DMS153 treated with DMSO at 0.1 percent for 48 hours (cell line): ENCODE measurements at regions not wholly inside any gene's neighbourhood (a gene's known extent, or its start where the extent isn't known, plus 50 kb on each side); places are given as distances from the start of the nearest gene placed in this dataset.

ENCODE experiments used
- DNase-seq: peaks from one replicate; lab custom pipeline; 2025; ENCODE audit not compliant: unreplicated experiment; lab: John Stamatoyannopoulos, UW

DNA sequence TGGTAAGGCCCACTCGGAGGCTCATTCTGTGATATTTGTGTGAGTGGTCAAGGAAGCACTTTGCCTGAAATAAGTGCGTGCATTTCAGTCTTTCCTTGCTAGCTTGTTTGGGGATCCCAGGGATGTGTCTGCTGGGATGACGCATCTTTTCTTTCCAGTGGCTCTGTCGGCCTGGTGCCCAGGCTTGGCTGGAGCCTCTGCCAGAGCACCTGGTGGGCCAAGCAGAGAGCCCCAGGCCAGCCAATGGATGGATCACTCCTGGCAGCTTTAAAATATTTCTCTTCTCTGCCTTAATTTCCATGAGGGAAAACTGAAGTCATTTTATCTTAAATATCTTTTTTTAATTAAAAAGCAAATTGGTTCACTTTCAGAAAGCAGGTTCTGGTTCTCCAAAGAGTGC lies 501.8 kb upstream of the HS6ST1 start:
- DNase-seq = no peak

DNA sequence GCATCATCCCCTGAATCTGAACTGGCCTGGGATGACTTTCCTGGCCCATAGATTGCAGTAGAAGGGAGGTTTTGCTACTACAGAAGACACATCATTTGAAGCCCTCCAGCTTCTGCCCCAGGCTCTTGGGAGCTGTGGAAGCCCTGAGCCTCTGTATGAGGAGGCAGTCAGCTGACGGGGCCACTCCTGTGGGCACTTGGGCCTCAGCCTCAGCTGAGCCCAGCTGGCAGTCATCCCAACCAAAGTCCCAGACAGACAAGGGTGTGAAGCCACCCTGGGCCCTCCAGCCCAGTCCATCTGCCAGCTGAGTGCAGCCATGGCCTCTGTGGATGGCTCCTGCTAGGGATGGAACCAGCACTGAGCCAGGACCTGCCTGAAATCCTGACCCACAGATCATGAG lies 502.3 kb upstream of the HS6ST1 start:
- no peak for DNase-seq

- DNase-seq = no peak
Observed at GRCh38 chr2:128832946-128833663, 514.4 kb upstream of the HS6ST1 start.

GRCh38 chr2:128833664-128834027 lies 515.0 kb upstream of the HS6ST1 start:
- DNase-seq = no peak

DNA sequence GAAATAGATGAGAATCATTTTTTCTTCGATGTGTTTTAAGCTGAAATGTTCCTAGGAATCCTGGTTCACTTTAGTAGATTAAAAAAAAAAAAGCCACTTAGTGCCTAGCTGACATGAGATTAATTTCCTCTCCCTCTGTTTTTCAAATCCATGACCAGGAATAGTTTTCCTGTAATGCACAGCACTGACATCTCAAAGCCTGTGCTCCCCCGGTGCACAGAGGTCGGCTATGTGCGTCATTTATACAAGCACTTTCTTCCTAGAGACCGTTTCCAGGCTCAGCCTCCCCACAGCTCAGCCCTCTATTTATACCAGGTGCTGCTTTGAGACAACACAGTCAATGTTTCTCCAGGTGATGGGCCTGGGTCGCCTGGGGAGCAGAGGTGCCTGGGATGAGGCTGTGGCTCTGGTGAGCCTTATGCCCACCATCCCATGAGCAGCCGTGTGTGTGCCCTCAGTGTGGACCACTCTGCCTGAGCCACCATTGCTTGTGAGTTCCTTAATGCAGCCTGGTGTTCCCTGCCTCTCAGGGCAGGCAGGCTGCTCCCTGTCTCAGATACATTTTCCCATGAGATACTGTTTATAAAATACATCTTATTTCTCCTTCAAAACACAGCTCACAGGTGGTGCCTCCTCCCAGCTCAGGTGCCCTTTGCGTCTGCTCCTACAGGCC lies 515.7 kb upstream of the HS6ST1 start:
- no peak for DNase-seq

DNA sequence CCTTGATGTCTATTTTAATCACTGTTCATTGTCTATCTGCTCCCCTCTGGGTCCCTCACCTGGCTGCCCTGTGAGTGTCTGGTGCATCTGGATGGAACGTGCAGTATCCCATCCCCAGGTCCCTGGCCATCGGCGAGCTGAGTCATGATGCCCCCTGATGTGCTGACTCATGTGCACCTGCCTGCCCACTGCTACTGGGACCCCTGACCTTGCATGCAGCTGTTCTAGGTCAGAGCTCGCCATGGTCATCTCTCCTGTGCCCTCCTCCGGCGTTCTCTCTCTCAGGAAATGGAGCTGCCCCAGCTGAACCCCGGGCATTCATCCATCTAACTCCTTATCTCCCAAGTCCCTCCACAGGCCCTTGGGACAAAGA lies 516.2 kb upstream of the HS6ST1 start:
- no peak for DNase-seq

DNA sequence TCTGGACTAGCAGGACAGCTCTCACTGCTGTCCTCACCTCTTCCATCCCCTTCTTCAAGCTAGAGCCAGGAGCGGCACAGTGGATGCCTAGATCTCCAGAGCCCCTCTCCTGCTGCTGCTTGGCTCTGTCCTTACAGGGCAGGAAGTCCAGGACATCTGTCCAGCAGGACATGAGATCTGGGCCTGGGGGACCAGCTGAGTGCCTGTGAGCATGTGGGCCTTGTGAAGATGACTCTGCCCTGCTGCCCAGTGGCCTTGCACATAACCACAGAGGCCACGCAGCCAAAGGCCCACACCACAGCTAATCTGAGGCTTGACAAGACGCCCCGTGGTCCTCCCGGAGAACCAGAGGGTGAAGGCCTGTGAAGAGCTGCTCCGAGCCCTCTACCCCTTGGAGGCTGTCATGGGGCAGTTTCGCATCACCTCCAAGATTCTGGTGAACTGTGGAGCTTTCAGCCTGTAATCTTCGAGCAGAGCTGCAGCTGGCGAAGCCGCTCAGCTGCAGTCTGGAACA lies 516.7 kb upstream of the HS6ST1 start:
- DNase-seq = no peak

DNA sequence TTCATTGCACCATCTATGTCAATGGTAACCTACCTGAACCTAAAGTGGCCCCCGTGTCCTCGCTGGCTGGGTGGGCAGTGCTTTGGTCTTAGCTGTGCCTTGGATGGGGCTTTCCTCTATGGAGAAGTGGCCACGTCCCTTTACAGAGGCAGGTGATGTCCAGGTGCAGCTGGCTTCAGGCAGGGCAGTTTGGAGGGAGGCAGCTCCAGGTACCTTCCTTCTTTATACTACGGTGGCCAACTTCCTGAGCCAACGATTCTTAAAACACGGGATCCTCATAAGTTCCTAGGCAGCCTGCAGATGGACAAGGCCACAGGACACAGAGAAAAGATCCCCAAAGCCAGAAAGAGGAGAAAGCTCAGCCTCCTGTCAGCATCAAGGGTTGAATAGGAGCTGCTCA lies 517.3 kb upstream of the HS6ST1 start:
- DNase-seq = no peak

GRCh38 chr2:128836559-128837100 lies 518.0 kb upstream of the HS6ST1 start:
- DNase-seq = no peak

DNA sequence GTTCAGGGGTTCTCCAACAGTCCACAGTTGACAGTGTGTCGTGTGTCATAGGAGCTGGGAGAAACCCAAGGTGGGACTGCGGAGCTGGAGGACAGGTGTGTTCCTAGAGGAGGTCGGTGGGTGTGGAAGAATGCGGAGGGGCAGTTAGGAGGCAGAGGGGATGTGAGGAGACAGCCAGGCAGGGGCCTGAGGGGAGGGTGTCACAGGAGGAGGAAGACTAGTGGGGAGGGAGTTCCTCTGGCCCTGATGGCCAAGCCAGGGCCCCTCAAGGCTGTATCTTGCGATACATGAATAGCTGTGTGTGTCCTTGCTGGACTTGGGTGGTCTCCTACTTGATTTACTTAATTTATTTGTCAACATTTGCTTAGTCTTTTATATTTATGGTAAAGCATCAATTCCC lies 519.6 kb upstream of the HS6ST1 start:
- no peak for DNase-seq

DNA sequence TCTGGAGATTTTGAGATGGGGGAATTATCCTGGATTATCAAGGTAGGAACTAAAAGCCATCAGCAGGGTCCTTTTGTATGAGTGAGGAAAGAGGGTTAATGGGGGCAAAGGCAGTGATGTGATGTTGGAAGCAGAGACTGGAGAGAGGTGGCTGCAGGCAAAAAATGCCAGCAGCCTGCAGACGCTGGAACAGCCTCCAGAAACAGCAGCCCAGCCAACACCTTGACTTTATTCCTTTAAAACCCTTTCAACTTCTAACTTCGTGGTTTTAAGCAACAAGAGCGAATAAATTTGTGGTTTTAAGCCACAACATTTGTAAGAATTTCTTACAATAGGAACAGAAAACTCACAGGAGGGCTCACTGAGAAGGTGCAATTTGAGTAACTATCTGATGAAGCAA lies 523.1 kb upstream of the HS6ST1 start:
- no peak for DNase-seq

GRCh38 chr2:128867311-128867710 lies 548.6 kb upstream of the HS6ST1 start:
- no peak for DNase-seq

DNA sequence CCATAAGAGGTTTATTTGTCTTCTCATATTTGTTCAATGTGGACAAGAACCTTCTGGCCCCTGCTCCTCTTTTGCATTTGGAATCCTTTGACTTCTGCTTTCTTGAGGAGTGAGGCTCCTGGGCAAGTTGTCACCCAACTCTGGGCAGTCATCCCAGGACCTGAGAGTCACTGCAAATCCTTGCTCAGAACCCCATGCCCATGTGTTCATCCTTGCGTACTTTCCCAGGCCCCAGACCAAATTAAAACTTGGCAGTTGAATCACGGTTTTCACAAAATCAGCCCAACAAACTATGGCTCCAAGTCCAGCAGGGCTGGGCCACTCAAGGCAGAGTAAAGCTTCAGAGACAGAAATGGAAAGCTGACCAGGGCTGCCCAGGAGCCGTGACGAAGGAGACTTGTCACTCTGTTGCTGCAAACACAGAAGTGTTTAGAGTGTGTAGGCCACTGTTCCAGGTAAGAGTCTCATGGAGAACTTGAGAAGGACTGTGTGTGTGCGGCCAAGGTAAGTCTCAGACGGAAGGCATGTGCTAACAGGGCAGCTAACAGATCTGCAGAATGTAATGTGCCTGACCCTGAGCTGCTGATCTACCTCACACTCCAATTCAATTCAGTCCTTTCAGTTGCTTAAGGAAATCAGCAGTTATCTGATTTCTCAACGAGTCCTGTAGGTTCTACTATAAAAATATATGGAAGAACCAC lies 549.4 kb upstream of the HS6ST1 start:
- no peak for DNase-seq

DNA sequence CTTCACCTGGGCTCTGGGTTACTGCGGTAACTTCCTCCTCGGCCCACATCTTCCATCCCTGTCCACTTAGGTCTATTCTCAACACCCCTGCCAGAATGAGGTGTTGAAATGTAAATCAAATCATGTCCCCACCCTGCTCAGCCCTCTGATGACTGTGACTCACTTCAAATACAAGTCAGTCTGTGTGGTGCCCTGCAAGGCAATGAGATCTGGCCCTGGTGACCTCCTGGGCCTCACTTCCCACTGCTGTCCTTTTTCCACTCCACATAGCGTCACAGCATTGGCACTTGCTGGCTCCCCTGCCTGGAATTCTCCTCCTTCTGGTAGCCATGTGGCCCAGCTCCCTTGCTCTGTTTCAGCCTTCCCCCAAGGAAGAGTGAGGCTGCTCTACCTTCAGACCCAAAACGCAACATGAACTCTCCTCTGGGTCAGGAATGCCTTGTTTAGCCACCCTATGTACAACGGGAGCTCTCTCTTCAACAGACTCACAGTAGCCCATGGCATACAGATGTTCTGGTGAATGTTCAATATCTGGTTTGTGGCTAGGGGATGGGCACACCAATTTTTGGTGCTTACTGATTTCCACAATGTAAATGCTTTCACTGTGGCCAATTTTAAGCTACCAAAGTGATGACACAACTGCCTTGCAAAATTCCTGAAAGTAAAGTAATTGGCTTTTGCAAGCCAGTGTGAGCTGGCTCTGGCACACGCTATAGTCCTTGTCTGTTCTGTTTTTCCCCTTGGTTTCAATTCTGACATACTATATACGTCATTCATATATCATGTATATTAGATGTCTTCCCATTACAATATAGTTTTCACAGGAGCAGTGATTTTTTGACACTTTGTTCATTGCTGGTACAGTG lies 550.3 kb upstream of the HS6ST1 start:
- no peak for DNase-seq

DNA sequence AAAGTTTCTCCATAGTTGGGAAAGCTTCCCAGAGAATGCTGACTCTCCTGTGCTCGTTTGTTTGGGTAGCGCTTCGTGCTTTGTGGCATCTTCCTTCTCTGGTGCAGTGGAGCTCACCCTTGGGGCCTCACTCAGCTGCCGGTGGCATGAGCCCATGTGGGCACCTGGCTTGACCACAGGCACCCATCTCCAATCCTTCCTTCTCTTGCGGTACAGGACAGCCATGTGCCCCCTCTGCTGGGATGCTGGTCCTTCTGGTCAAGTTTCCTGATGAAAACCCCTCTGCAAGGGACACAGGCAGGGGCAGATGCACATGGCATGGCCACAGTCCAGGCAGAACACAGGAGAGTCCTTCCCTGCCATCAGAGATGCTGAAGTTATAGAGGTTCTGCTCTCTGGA lies 555.9 kb upstream of the HS6ST1 start:
- no peak for DNase-seq

GRCh38 chr2:128876986-128877983 lies 558.6 kb upstream of the HS6ST1 start:
- DNase-seq = no peak

GRCh38 chr2:128879161-128879560 lies 560.5 kb upstream of the HS6ST1 start:
- no peak for DNase-seq

- no peak for DNase-seq
Observed at GRCh38 chr2:128894896-128895295, 576.2 kb upstream of the HS6ST1 start.

DNA sequence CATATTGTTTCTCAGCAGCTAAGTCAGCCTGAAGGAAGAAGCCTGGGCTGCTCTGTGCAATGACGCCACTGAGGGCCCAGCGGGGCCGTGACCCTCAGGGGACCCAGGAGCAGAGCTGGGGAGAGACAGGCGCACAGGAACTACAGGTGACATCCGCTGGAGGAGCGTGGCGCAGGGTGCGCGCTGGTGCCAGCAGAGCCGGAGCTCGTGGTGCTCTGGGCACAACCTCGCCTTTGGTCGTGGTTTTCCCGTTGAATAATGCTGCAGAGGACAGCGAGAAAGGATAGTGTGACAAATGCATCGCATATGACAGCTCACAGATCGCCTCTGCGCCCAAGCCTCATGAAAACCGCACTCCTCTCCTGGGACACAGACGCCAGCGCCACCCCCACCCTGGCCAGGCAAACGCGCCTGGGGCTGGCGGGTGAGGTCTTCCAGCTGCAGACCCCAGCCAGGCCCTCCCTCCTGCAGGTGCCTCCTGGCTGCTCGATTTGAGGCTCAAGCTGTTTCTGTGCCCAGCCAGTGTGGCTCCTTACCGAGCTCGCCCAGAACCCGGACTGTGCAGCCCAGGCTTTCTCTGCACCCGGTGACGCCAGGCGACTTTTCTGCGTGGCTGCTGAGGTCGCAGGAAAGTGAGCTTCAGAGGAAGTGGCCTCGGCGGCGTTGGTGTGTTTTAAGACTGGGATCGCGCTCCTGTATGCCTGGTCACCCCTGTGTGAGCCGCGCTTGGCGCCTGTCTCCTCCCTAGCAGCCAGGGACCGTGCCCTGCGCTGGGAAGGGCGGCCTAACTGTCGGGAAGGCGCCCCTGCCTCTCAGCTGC lies 583.1 kb upstream of the HS6ST1 start:
- no peak for DNase-seq
